ENCODE measurements at regions not wholly inside any gene's neighbourhood (a gene's known extent, or its start where the extent isn't known, plus 50 kb on each side); places are given as distances from the start of the nearest gene placed in this dataset.

- no peak overlapping the region for H3K27ac Mint-ChIP-seq
- no peaks in the 10 kb centered on the region for H3K4me1 Mint-ChIP-seq (ENCODE audit: low read depth)
- H3K9me3 Mint-ChIP-seq (ENCODE audit: low read depth), result no peaks in the 10 kb centered on the region
- no peaks in the 10 kb centered on the region for H3K36me3 Mint-ChIP-seq
- no peak overlapping the region for H3K4me3 Mint-ChIP-seq
- H3K27me3 Mint-ChIP-seq, result no peaks in the 10 kb centered on the region
Observed at GRCh38 chr15:37229855-37230619, 129.7 kb upstream of the MEIS2 start.

GRCh38 chr15:37245358-37245757 lies 145.0 kb upstream of the MEIS2 start:
- Mint-ChIP-seq H3K27ac (no peak overlapping the region), H3K36me3 (no peaks in the 10 kb centered on the region), H3K4me3 (no peak overlapping the region), H3K27me3 (peaks cover 5% of the 10 kb centered on the region), H3K9me3 (ENCODE audit: low read depth) (no peaks in the 10 kb centered on the region), H3K4me1 (ENCODE audit: low read depth) (no peaks in the 10 kb centered on the region)

GRCh38 chr15:37246065-37246464 lies 145.7 kb upstream of the MEIS2 start:
- Mint-ChIP-seq H3K4me1 (ENCODE audit: low read depth) (no peaks in the 10 kb centered on the region), H3K27ac (no peak overlapping the region), H3K36me3 (no peaks in the 10 kb centered on the region), H3K9me3 (ENCODE audit: low read depth) (no peaks in the 10 kb centered on the region), H3K4me3 (no peak overlapping the region), H3K27me3 (peaks cover 5% of the 10 kb centered on the region)

DNA sequence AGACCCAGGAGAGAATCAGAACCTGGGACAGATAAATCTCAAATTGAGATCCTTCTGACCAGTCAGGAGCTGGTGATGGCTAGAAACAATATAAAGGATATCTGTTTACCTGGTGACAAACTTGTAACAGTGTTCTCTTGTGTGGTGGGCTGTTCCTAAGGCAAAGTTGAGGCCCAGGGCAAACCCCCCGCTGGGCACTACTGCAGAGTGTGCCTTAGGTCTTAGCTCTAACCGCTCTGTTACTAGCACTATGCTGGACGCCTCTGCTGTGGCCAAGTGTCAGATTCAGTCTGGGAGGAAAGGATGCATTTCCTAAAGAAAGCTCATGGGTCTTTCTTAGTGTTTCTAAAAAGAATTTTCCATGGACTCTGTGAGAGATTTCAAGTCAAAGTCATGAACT lies 146.5 kb upstream of the MEIS2 start:
- Mint-ChIP-seq H3K27ac (no peak overlapping the region), H3K4me3 (no peak overlapping the region), H3K27me3 (peaks cover 5% of the 10 kb centered on the region), H3K36me3 (no peaks in the 10 kb centered on the region), H3K4me1 (ENCODE audit: low read depth) (no peaks in the 10 kb centered on the region), H3K9me3 (ENCODE audit: low read depth) (no peaks in the 10 kb centered on the region)

DNA sequence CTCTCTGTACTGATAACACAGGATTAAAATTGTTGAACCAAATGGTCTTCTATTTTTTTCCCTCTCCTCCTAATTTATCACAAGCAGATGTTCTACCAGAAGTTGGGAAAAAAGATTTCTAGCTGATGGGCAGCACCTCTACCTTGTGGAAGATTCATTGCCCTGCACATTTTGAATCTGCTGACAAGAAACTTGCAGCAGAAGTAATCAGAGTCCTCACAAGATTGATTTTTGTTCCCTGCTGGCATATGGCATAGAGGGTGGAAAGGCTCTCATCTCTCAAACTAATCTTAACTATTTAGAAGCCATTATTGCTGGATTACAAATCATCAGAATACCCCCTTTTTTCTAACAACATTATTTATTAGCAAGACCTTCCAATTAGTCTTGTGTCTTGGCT lies 148.9 kb upstream of the MEIS2 start:
- Mint-ChIP-seq H3K4me3 (no peak overlapping the region), H3K4me1 (ENCODE audit: low read depth) (no peaks in the 10 kb centered on the region), H3K27me3 (peaks cover 4% of the 10 kb centered on the region), H3K27ac (no peak overlapping the region), H3K36me3 (no peaks in the 10 kb centered on the region), H3K9me3 (ENCODE audit: low read depth) (no peaks in the 10 kb centered on the region)

DNA sequence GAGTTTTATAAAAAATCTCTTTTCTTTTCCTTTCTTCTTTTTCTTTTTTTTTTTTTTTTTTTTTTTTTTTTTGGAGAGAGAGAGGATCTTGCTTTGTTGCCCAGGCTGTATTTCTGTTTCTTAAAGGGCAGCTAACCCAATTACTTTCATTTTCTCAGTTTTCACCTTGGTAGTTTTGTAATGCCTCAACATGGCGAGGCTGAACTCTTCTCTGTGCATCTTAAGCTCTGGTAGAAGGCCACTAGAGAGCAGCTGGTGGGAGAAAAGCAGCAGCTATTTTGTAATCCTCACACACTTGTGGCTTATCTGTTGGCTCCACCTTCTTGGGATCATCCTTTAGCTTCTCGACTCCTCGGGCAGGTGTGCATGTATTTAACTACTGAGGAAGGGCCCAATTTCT lies 152.2 kb upstream of the MEIS2 start:
- H3K27me3 Mint-ChIP-seq, result peaks cover 1% of the 10 kb centered on the region
- H3K9me3 Mint-ChIP-seq (ENCODE audit: low read depth), result no peaks in the 10 kb centered on the region
- H3K4me1 Mint-ChIP-seq (ENCODE audit: low read depth), result no peaks in the 10 kb centered on the region
- no peak overlapping the region for H3K4me3 Mint-ChIP-seq
- H3K36me3 Mint-ChIP-seq, result no peaks in the 10 kb centered on the region
- H3K27ac Mint-ChIP-seq, result no peak overlapping the region

DNA sequence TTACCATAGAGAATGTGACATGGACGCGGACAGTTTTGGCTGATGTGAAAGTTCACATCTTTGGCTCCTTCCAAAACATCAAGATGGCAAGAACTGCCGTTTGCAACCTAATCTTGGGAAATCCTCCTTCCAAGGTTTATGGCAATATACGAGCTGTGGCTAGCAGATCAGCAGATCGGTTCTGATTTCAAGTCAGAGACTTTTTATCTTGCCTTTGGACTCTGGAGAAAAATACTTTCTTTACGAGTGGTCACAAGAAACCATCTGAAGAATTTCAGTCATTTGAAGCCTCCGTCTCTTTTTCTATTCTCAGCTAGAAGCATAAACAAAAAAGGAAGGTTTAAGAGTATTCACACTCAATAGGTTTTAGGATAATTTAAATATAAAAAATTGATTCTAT lies 153.5 kb upstream of the MEIS2 start:
- Mint-ChIP-seq H3K36me3 (no peaks in the 10 kb centered on the region), H3K27me3 (peaks cover 1% of the 10 kb centered on the region), H3K27ac (no peak overlapping the region), H3K9me3 (ENCODE audit: low read depth) (no peaks in the 10 kb centered on the region), H3K4me1 (ENCODE audit: low read depth) (no peaks in the 10 kb centered on the region), H3K4me3 (no peak overlapping the region)

DNA sequence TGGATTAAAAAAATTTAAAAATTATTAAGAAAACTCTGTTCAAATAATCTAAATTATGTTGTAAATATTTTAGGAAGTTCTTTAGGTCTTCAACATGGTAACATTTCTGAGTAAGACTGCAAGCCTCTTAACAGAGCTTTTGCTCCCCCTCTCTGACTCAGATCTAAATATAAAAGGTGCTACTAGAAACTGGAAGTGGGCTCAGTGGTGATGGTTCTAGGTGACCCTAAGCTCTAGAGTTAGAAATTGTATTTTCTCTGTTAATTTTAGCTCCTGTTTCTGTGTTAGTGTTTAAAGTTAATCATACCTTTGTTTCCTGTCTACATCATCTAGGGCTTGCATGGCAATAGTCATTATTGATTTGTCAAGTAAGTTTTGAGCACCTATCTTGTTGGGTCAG lies 159.9 kb upstream of the MEIS2 start:
- Mint-ChIP-seq H3K4me3 (no peak overlapping the region), H3K27ac (no peak overlapping the region), H3K4me1 (ENCODE audit: low read depth) (no peaks in the 10 kb centered on the region)

DNA sequence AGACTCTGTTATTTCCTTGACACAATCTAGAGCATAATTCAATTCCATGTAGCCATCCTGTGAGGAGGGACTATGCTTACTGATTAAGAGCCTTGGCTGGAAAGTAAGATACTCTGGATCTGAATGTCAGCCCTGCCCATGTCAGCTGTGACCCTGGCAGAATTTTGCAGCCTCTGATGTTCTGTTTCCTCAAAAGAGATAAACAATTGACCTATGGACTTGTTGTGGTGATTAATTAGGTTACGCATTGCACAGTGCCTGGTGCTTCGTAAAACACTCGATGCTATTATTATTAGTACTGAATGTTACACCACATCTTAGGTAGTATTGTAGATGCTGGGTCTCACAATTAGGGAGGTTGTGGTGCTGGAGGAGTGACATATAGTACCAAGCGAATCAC lies 161.3 kb upstream of the MEIS2 start:
- Mint-ChIP-seq H3K4me3 (no peak overlapping the region), H3K27ac (no peak overlapping the region), H3K27me3 (no peaks in the 10 kb centered on the region), H3K9me3 (ENCODE audit: low read depth) (no peaks in the 10 kb centered on the region), H3K4me1 (ENCODE audit: low read depth) (no peaks in the 10 kb centered on the region), H3K36me3 (no peaks in the 10 kb centered on the region)

More for the DNA sequence above, 159.9 kb upstream of the MEIS2 start:
- Mint-ChIP-seq H3K9me3 (ENCODE audit: low read depth) (no peaks in the 10 kb centered on the region), H3K27me3 (no peaks in the 10 kb centered on the region), H3K36me3 (no peaks in the 10 kb centered on the region)

- Mint-ChIP-seq H3K36me3 (no peaks in the 10 kb centered on the region), H3K9me3 (ENCODE audit: low read depth) (no peaks in the 10 kb centered on the region), H3K4me1 (ENCODE audit: low read depth) (no peaks in the 10 kb centered on the region), H3K27me3 (no peaks in the 10 kb centered on the region), H3K27ac (no peak overlapping the region), H3K4me3 (no peak overlapping the region)
Observed at GRCh38 chr15:37262922-37263608, 162.7 kb upstream of the MEIS2 start.

DNA sequence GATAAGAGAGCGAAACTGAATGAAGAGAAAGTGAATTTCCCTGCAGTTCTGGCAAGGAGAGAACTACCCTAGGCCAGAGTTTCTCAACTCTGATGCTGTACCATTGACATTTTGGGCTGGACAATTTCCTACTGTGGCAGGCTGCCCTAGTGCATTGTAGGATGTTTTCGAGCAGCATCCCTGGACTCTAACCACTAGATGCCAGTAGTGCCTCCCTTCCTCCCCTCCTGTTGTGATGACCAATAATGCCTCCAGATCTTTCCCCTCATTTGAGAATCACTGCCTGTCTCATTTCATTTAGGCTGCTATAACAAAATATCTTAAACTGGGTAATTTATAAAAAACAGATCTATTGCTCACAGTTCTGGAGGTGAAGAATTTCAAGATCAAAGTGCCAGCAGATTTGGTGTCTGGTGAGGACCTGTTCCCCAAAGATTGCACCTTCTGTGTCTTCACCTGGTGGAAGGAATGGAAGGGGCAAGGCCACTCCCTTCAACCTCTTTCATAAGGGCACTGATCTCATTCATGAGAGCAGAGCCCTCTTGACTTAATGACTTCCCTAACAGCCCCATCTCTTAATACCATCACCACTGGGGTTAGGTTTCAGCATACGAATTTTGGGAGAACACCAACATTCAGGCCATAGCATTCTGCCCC lies 188.9 kb upstream of the MEIS2 start:
- H3K36me3 Mint-ChIP-seq, result no peaks in the 10 kb centered on the region
- no peak overlapping the region for H3K4me3 Mint-ChIP-seq
- H3K4me1 Mint-ChIP-seq (ENCODE audit: low read depth), result no peaks in the 10 kb centered on the region
- no peaks in the 10 kb centered on the region for H3K27me3 Mint-ChIP-seq
- peaks cover 3% of the 10 kb centered on the region for H3K9me3 Mint-ChIP-seq (ENCODE audit: low read depth)
- no peak overlapping the region for H3K27ac Mint-ChIP-seq

GRCh38 chr15:37291920-37292319 lies 191.6 kb upstream of the MEIS2 start:
- Mint-ChIP-seq H3K9me3 (ENCODE audit: low read depth) (no peaks in the 10 kb centered on the region), H3K4me1 (ENCODE audit: low read depth) (no peaks in the 10 kb centered on the region), H3K27ac (no peak overlapping the region), H3K27me3 (no peaks in the 10 kb centered on the region), H3K36me3 (no peaks in the 10 kb centered on the region), H3K4me3 (no peak overlapping the region)

DNA sequence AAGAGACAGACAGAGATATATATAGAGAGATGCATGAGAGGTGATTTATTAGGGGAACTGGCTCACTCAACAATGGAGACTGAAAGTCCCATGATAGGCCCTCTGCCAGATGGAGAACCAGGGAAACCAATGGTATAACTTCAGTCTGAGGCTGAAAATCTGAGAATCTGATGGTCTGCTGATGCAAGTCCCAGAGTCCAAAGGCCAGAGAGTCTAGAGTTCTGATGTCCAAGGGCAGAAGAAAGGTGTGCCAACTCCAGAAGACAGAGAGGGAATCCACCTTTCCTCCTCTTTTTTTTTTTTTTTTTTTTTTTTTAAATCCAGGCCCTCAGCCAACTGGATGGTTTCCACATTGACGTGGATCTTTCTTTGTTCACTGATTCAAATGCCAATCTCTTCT lies 197.9 kb upstream of the MEIS2 start:
- H3K4me3 Mint-ChIP-seq, result no peak overlapping the region
- no peak overlapping the region for H3K27ac Mint-ChIP-seq
- no peaks in the 10 kb centered on the region for H3K9me3 Mint-ChIP-seq (ENCODE audit: low read depth)
- H3K36me3 Mint-ChIP-seq, result no peaks in the 10 kb centered on the region
- no peaks in the 10 kb centered on the region for H3K4me1 Mint-ChIP-seq (ENCODE audit: low read depth)
- no peaks in the 10 kb centered on the region for H3K27me3 Mint-ChIP-seq

- H3K36me3 Mint-ChIP-seq, result no peaks in the 10 kb centered on the region
- no peaks in the 10 kb centered on the region for H3K4me1 Mint-ChIP-seq (ENCODE audit: low read depth)
- H3K27me3 Mint-ChIP-seq, result no peaks in the 10 kb centered on the region
- H3K9me3 Mint-ChIP-seq (ENCODE audit: low read depth), result peaks cover 7% of the 10 kb centered on the region
- no peak overlapping the region for H3K4me3 Mint-ChIP-seq
- H3K27ac Mint-ChIP-seq, result no peak overlapping the region
Observed at GRCh38 chr15:37339437-37339836, 239.1 kb upstream of the MEIS2 start.

- Mint-ChIP-seq H3K27ac (no peak overlapping the region), H3K36me3 (no peaks in the 10 kb centered on the region), H3K9me3 (ENCODE audit: low read depth) (peaks cover 7% of the 10 kb centered on the region), H3K27me3 (no peaks in the 10 kb centered on the region), H3K4me1 (ENCODE audit: low read depth) (no peaks in the 10 kb centered on the region), H3K4me3 (no peak overlapping the region)
Observed at GRCh38 chr15:37339856-37340255, 239.5 kb upstream of the MEIS2 start.
